WTC11 (cell line): ENCODE measurements at regions not wholly inside any gene's neighbourhood (a gene's known extent, or its start where the extent isn't known, plus 50 kb on each side); places are given as distances from the start of the nearest gene placed in this dataset.

Source experiments
- ATAC-seq: fragments of 200-7000 bp; cut with Tn5 transposase; 2 replicates; pipeline ENCODE4 v1.10.0; 2021; ENCODE audit warnings: mild to moderate bottlenecking, moderate library complexity
- CTCF ChIA-PET: fragments of 300-600 bp; sonication (Branson Sonifier 250); formaldehyde crosslinking; loops from one replicate; lab custom pipeline; 2021; ENCODE audit warnings: antibody characterized with exemption; lab: Charles Lee
- POLR2A ChIA-PET: fragments of 350-600 bp; sonication (Branson Sonifier 250); formaldehyde crosslinking; loops from one replicate; lab custom pipeline; 2021; ENCODE audit warnings: antibody characterized with exemption; lab: Charles Lee
- DNase-seq: peaks from one replicate; pipeline ENCODE4 v3.0.0; 2021; ENCODE audit warnings: low spot score
- H3K27ac Mint-ChIP-seq: 2 replicates; pipeline ENCODE4 v1.8.0; 2021; ENCODE audit warnings: mixed read lengths
- H3K27me3 Mint-ChIP-seq: 2 replicates; pipeline ENCODE4 v1.8.0; 2021; ENCODE audit warnings: low read depth, mild to moderate bottlenecking, moderate library complexity, mixed read lengths
- H3K36me3 Mint-ChIP-seq: 2 replicates; pipeline ENCODE4 v1.8.0; 2021; ENCODE audit warnings: mixed read lengths
- H3K4me1 Mint-ChIP-seq: 2 replicates; pipeline ENCODE4 v1.8.0; 2022; ENCODE audit warnings: mixed read lengths
- H3K4me3 Mint-ChIP-seq: 2 replicates; pipeline ENCODE4 v1.8.0; 2021; ENCODE audit warnings: mild to moderate bottlenecking, moderate library complexity, mixed read lengths
- H3K9me3 Mint-ChIP-seq: 2 replicates; pipeline ENCODE4 v1.8.0; 2021; ENCODE audit warnings: mixed read lengths
- ATF3 ChIP-seq: sonication (generic); formaldehyde crosslinking; conservative IDR thresholded peaks from 2 replicates; pipeline ENCODE4 v1.8.1; 2022; ENCODE audit warnings: mild to moderate bottlenecking, missing genetic modification reagents
- ATF6 ChIP-seq: sonication (generic); formaldehyde crosslinking; IDR thresholded peaks from 2 replicates; pipeline ENCODE4 v1.8.1; 2023; ENCODE audit warnings: mild to moderate bottlenecking, missing genetic modification reagents
- CDX4 ChIP-seq: fragments of 250-450 bp; sonication (Bioruptor Pico); IDR thresholded peaks from 2 replicates; pipeline ENCODE4 v1.9.0; 2021; ENCODE audit warnings: moderate library complexity, mild to moderate bottlenecking, inconsistent platforms, borderline replicate concordance
- ERG ChIP-seq: fragments of 250-450 bp; sonication (Bioruptor Pico); IDR thresholded peaks from 2 replicates; pipeline ENCODE4 v1.8.0; 2021; ENCODE audit warnings: mild to moderate bottlenecking
- KAT7 ChIP-seq: sonication (generic); formaldehyde crosslinking; IDR thresholded peaks from 2 replicates; pipeline ENCODE4 v1.8.1; 2023; ENCODE audit warnings: missing genetic modification reagents, mild to moderate bottlenecking, borderline replicate concordance
- MAX ChIP-seq: sonication (generic); formaldehyde crosslinking; IDR thresholded peaks from 2 replicates; pipeline ENCODE4 v1.8.0; 2022; ENCODE audit warnings: mild to moderate bottlenecking, missing genetic modification reagents
- NFATC4 ChIP-seq: fragments of 250-450 bp; sonication (Bioruptor Pico); IDR thresholded peaks from 2 replicates; pipeline ENCODE4 v1.9.0; 2021; ENCODE audit warnings: mild to moderate bottlenecking
- NR2C2 ChIP-seq: sonication (generic); formaldehyde crosslinking; IDR thresholded peaks from 2 replicates; pipeline ENCODE4 v1.8.0; 2022; ENCODE audit warnings: mild to moderate bottlenecking, missing genetic modification reagents
- OVOL2 ChIP-seq: fragments of 250-450 bp; sonication (Bioruptor Pico); IDR thresholded peaks from 2 replicates; pipeline ENCODE4 v1.9.0; 2021; ENCODE audit warnings: mild to moderate bottlenecking, borderline replicate concordance
- SMAD4 ChIP-seq: sonication (generic); formaldehyde crosslinking; IDR thresholded peaks from 2 replicates; pipeline ENCODE4 v1.8.0; 2022; ENCODE audit warnings: mild to moderate bottlenecking, missing genetic modification reagents
- TCF7 ChIP-seq: sonication (generic); formaldehyde crosslinking; IDR thresholded peaks from 2 replicates; pipeline ENCODE4 v1.8.0; 2022; ENCODE audit warnings: mild to moderate bottlenecking, low read depth, missing genetic modification reagents, moderate library complexity
- TEAD4 ChIP-seq: sonication (generic); formaldehyde crosslinking; IDR thresholded peaks from 2 replicates; pipeline ENCODE4 v1.8.0; 2022; ENCODE audit warnings: mild to moderate bottlenecking, missing genetic modification reagents
- USF1 ChIP-seq: sonication (generic); formaldehyde crosslinking; IDR thresholded peaks from 2 replicates; pipeline ENCODE4 v1.8.0; 2022; ENCODE audit warnings: mild to moderate bottlenecking, missing genetic modification reagents
- USF2 ChIP-seq: sonication (generic); formaldehyde crosslinking; IDR thresholded peaks from 2 replicates; pipeline ENCODE4 v1.8.1; 2023; ENCODE audit warnings: mild to moderate bottlenecking, missing genetic modification reagents, moderate library complexity
- ZNF423 ChIP-seq: fragments of 250-450 bp; sonication (Bioruptor Pico); IDR thresholded peaks from 2 replicates; pipeline ENCODE4 v2.1.2; 2022; ENCODE audit warnings: mild to moderate bottlenecking, moderate library complexity

GRCh38 chr19:23461120-23461519 lies 65.8 kb upstream of the ZNF91 start (continued):
- TF ChIP-seq ATF6 (CRISPR knock-in tag) (no peak), CDX4 (no peak), ATF3 (CRISPR knock-in tag) (no peak), TEAD4 (no peak), NFATC4 (CRISPR knock-in tag) (no peak), TCF7 (CRISPR knock-in tag) (no peak), MAX (CRISPR knock-in tag) (no peak)

- ChIA-PET POLR2A (no interaction called here), CTCF (no interaction called here)
- Mint-ChIP-seq H3K9me3 (peaks cover 90% of the 10 kb centered on the region), H3K4me1 (no peaks in the 10 kb centered on the region), H3K27ac (no peak overlapping the region), H3K27me3 (peaks cover 28% of the 10 kb centered on the region), H3K36me3 (peaks cover 56% of the 10 kb centered on the region), H3K4me3 (no peak overlapping the region)
- ATAC-seq: no peak
- TF ChIP-seq ERG: no peak
- no peak for TF ChIP-seq NR2C2
- TF ChIP-seq USF1 (CRISPR knock-in tag): no peak
- TF ChIP-seq USF2 (CRISPR knock-in tag): no peak
- TF ChIP-seq ZNF423 (CRISPR knock-in tag): no peak
- TF ChIP-seq KAT7: no peak
- TF ChIP-seq OVOL2 (CRISPR knock-in tag): no peak
- no peak for TF ChIP-seq SMAD4
- no peak for DNase-seq
These were observed 65.4 kb upstream of the ZNF91 start for GRCh38 chr19:23460656-23461055.
